A549 (cell line): ENCODE measurements at regions not wholly inside any gene's neighbourhood (a gene's known extent, or its start where the extent isn't known, plus 50 kb on each side); places are given as distances from the start of the nearest gene placed in this dataset.

ENCODE experiments used
- ATAC-seq, 2 experiments: fragments of 200-7000 bp in 1 of 2; fragments of >200 bp in 1 of 2; cut with Nextera tagmentation in 1 of 2; cut with Tn5 transposase in 1 of 2; 3 replicates each; pipeline versions ENCODE4 v1.8.0 to v1.9.1; 2018 to 2020; ENCODE audit warnings: mild to moderate bottlenecking in 1 of 2, moderate library complexity in 1 of 2
- CTCF ChIA-PET: fragments of 300-600 bp; sonication (Branson Sonifier 250); formaldehyde crosslinking; extraction: SDS; loops from one replicate; lab custom pipeline; 2021; ENCODE audit warnings: antibody characterized with exemption, inconsistent platforms; lab: Yijun Ruan, JAX
- POLR2A ChIA-PET: fragments of 350-600 bp; formaldehyde crosslinking; extraction: SDS; loops from one replicate; lab custom pipeline; 2021; ENCODE audit warnings: antibody characterized with exemption, inconsistent platforms; lab: Yijun Ruan, JAX
- DNase-seq, 2 experiments: peaks; one replicate each; pipeline versions ENCODE4 v3.0.0 to v3.0.0-alpha.2; 2011 to 2016; ENCODE audit warnings: low read depth in 1 of 2, low spot score in 1 of 2
- FAIRE-seq: peaks from 2 replicates; lab custom pipeline; 2011; peaks lifted over from hg19 to GRCh38; lab: Jason Lieb, UNC
- H3K27ac ChIP-seq, 2 experiments: fragments of >200 bp; sonication (Bioruptor Twin); formaldehyde crosslinking; 3 replicates each; pipeline ENCODE4 v1.5.1; 2016 to 2017
- H3K4me1 ChIP-seq: fragments of >200 bp; sonication (Bioruptor Twin); formaldehyde crosslinking; 3 replicates; pipeline ENCODE4 v1.6.1; 2016
- H3K4me2 ChIP-seq: fragments of >200 bp; sonication (Bioruptor Twin); formaldehyde crosslinking; 3 replicates; pipeline ENCODE4 v1.6.1; 2016
- H3K4me3 ChIP-seq: fragments of >200 bp; sonication (Bioruptor Twin); formaldehyde crosslinking; 3 replicates; pipeline ENCODE4 v1.5.1; 2016
- H3K9me3 ChIP-seq: fragments of >200 bp; sonication (Bioruptor Twin); formaldehyde crosslinking; 3 replicates; pipeline ENCODE4 v1.6.1; 2016
- ATOH8 ChIP-seq: fragments of 250-450 bp; sonication (Bioruptor Pico); IDR thresholded peaks from 2 replicates; pipeline ENCODE4 v1.5.0; 2020; ENCODE audit warnings: low read depth, mild to moderate bottlenecking, moderate library complexity
- BHLHE40 ChIP-seq: IDR thresholded peaks from 2 replicates; pipeline ENCODE4 v1.6.1; 2012; ENCODE audit warnings: low read depth, low read length, inconsistent platforms
- CBX2 ChIP-seq: fragments of 200-600 bp; sonication (generic); IDR thresholded peaks from 2 replicates; pipeline ENCODE4 v1.6.1; 2016; ENCODE audit warnings: low read depth, mild to moderate bottlenecking, borderline replicate concordance
- CBX8 ChIP-seq: fragments of 200-600 bp; sonication (generic); IDR thresholded peaks from 2 replicates; pipeline ENCODE4 v1.6.1; 2016
- CHD2 ChIP-seq: fragments of 150-350 bp; IDR thresholded peaks from 2 replicates; pipeline ENCODE4 v1.6.1; 2014; ENCODE audit warnings: low read length; ENCODE audit not compliant: partially characterized antibody
- CHD4 ChIP-seq: fragments of 200-600 bp; sonication (generic); IDR thresholded peaks from 2 replicates; pipeline ENCODE4 v1.6.1; 2016; ENCODE audit warnings: antibody characterized with exemption, mild to moderate bottlenecking, borderline replicate concordance
- EHF ChIP-seq: fragments of 250-450 bp; sonication (Bioruptor Pico); IDR thresholded peaks from 2 replicates; pipeline ENCODE4 v1.5.0; 2020; ENCODE audit warnings: mild to moderate bottlenecking
- ELK1 ChIP-seq: fragments of 150-350 bp; IDR thresholded peaks from 2 replicates; pipeline ENCODE4 v1.6.1; 2014; ENCODE audit warnings: low read depth, mild to moderate bottlenecking, low read length
- ESRRA ChIP-seq: fragments of 150-350 bp; IDR thresholded peaks from 2 replicates; pipeline ENCODE4 v1.6.1; 2014; ENCODE audit warnings: mild to moderate bottlenecking, low read length, borderline replicate concordance
- FOSL2 ChIP-seq, 2 experiments: fragments of 450-650 bp in 1 of 2; fragments of >200 bp in 1 of 2; sonication (Bioruptor Twin) in 1 of 2; formaldehyde crosslinking; IDR thresholded peaks; 2 replicates each; pipeline versions ENCODE4 v1.5.0 to v1.6.1; 2016 to 2020; ENCODE audit warnings: mild to moderate bottlenecking in 1 of 2, moderate library complexity in 1 of 2
- HES2 ChIP-seq: fragments of >200 bp; sonication (Bioruptor Twin); formaldehyde crosslinking; IDR thresholded peaks from 2 replicates; pipeline ENCODE4 v1.6.1; 2016
- HOXA7 ChIP-seq: fragments of 250-450 bp; sonication (Bioruptor Pico); IDR thresholded peaks from 2 replicates; pipeline ENCODE4 v1.5.0; 2020; ENCODE audit warnings: mild to moderate bottlenecking, moderate library complexity
- HOXB5 ChIP-seq: fragments of 250-450 bp; sonication (Bioruptor Pico); IDR thresholded peaks from 2 replicates; pipeline ENCODE4 v1.5.0; 2020; ENCODE audit warnings: mild to moderate bottlenecking, moderate library complexity
- JUNB ChIP-seq: fragments of >200 bp; sonication (Bioruptor Twin); formaldehyde crosslinking; IDR thresholded peaks from 2 replicates; pipeline ENCODE4 v1.6.1; 2016
- MYC ChIP-seq: IDR thresholded peaks from 2 replicates; pipeline ENCODE4 v1.6.1; 2012; ENCODE audit warnings: mild to moderate bottlenecking, inconsistent platforms, low read length, improper control_type of control experiment, borderline replicate concordance
- NFE2L2 ChIP-seq: fragments of 150-350 bp; conservative IDR thresholded peaks from 2 replicates; pipeline ENCODE4 v1.6.1; 2014; ENCODE audit warnings: low read length
- POLR2A ChIP-seq: IDR thresholded peaks from 2 replicates; pipeline ENCODE4 v1.6.1; 2012; ENCODE audit warnings: mild to moderate bottlenecking, low read length
- RFX5 ChIP-seq: fragments of 450-650 bp; IDR thresholded peaks from 2 replicates; pipeline ENCODE4 v1.7.1; 2014; ENCODE audit warnings: antibody characterized with exemption, mild to moderate bottlenecking, moderate library complexity
- RNF2 ChIP-seq: fragments of 200-600 bp; sonication (generic); IDR thresholded peaks from 2 replicates; pipeline ENCODE4 v1.6.1; 2016; ENCODE audit warnings: low read depth, mild to moderate bottlenecking, antibody characterized with exemption, moderate library complexity, borderline replicate concordance
- SMC3 ChIP-seq: fragments of >200 bp; sonication (Bioruptor Twin); formaldehyde crosslinking; IDR thresholded peaks from 3 replicates; pipeline ENCODE4 v1.6.1; 2018; ENCODE audit warnings: inconsistent platforms
- SREBF2 ChIP-seq: fragments of 450-650 bp; IDR thresholded peaks from 2 replicates; pipeline ENCODE4 v1.6.1; 2014; ENCODE audit warnings: mild to moderate bottlenecking, moderate library complexity
- TFCP2L1 ChIP-seq: fragments of 250-450 bp; sonication (Bioruptor Pico); IDR thresholded peaks from 2 replicates; pipeline ENCODE4 v1.5.0; 2021; ENCODE audit warnings: mild to moderate bottlenecking
- USF2 ChIP-seq: fragments of 450-650 bp; IDR thresholded peaks from 2 replicates; pipeline ENCODE4 v1.6.1; 2014; ENCODE audit warnings: antibody characterized with exemption
- ZSCAN20 ChIP-seq: fragments of 250-450 bp; sonication (Bioruptor Pico); IDR thresholded peaks from 2 replicates; pipeline ENCODE4 v1.8.0; 2022; ENCODE audit warnings: mild to moderate bottlenecking, moderate library complexity
- WGBS: methylation state at CpG from one replicate; pipeline ENCODE4 v1.1.6; 2017; ENCODE audit errors: missing lambda C conversion rate; 5-methylcytosine and 5-hydroxymethylcytosine counted together

- Histone ChIP-seq H3K4me3 (no peak overlapping the region), H3K4me1 (no peaks in the 10 kb centered on the region), H3K27ac (no peak overlapping the region), H3K4me2 (no peak overlapping the region), H3K9me3 (no peaks in the 10 kb centered on the region)
- ATAC-seq (no peak), FAIRE-seq (no peak), DNase-seq (no peak)
- TF ChIP-seq POLR2A (no peak), SREBF2 (no peak), ESRRA (no peak), HES2 (no peak), JUNB (no peak), TFCP2L1 (no peak), RNF2 (no peak), MYC (no peak), ATOH8 (no peak), CHD4 (no peak), NFE2L2 (no peak), RFX5 (no peak), EHF (CRISPR knock-in tag) (no peak), CBX8 (no peak), FOSL2 (IDR thresholded peaks at IDR 0.05) (no peak), FOSL2 (CRISPR knock-in tag; IDR thresholded peaks at IDR 0.05) (no peak), USF2 (no peak), ELK1 (no peak), SMC3 (no peak)
- WGBS: 22% methylated on average over 2 of the region's 2 CpGs
- ChIA-PET POLR2A (no interaction called here), CTCF (no interaction called here)
Measured at GRCh38 chr1:80799457-80799856, 1001.3 kb upstream of the ADGRL2 start.

- Histone ChIP-seq H3K4me3 (no peak overlapping the region), H3K27ac (no peak overlapping the region), H3K4me2 (no peak overlapping the region), H3K4me1 (no peaks in the 10 kb centered on the region), H3K9me3 (no peaks in the 10 kb centered on the region)
- FAIRE-seq (no peak), DNase-seq (no peak), ATAC-seq (no peak)
- CTCF ChIA-PET: no interaction called here
- TF ChIP-seq POLR2A: no peak
- TF ChIP-seq SMC3: no peak
- TF ChIP-seq HOXB5 (CRISPR knock-in tag): no peak
- TF ChIP-seq CHD2: no peak
- no peak for TF ChIP-seq BHLHE40
- no peak for TF ChIP-seq RFX5
- no peak for TF ChIP-seq HOXA7 (CRISPR knock-in tag)
- no peak for TF ChIP-seq HES2
- TF ChIP-seq CBX2: no peak
- no peak for TF ChIP-seq ZSCAN20 (CRISPR knock-in tag)
- POLR2A ChIA-PET: no interaction called here
- WGBS: no CpG with 5 or more reads among the region's 2 CpGs
Measured at GRCh38 chr1:80779275-80779674, 1021.5 kb upstream of the ADGRL2 start.
